GM19043 (cell line): ENCODE measurements at regions not wholly inside any gene's neighbourhood (a gene's known extent, or its start where the extent isn't known, plus 50 kb on each side); places are given as distances from the start of the nearest gene placed in this dataset.

Experiments
- ATAC-seq: cut with Tn5 transposase; IDR thresholded peaks from one replicate; pipeline ENCODE4 v1.9.1; 2021; ENCODE audit warnings: low read depth; ENCODE audit not compliant: unreplicated experiment

DNA sequence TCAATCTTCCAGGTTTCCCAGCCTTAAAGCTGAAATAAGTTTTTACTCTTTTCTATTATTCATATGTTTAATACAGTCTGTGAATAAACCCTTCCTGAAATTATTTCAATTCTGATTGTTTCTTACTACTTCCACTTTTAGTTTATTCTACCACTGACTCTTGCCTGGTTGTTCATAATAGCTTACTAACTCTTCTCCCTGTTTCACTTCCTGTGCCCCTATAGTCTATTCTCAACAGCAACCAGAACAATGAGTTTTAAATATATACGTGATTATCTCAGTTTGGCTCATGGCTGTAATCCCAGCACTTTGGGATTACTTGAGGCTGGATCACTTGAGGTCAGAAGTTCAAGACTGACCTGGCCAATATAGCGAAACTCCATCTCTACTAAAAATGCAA, 408.0 kb upstream of the SPOCK3 start:
- peak; percentile 66 for ATAC-seq

DNA sequence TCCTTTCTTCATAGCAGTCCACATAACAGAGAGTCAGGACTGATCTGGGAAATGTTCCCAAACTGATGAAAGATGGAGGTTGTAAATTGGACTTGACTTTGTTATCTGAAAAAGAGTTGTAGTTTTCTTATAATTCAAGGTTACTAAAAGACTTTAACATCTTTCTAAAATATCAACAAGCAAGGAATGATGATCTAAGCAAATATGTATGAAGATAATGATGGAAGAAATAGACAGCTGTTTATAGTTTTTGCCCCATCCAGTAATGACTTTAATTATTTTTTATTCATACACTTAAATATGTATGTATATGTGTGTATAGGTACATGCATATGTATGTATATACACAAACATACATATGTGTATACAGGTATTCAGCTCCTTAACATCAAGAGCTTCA, 411.1 kb upstream of the SPOCK3 start:
- ATAC-seq: no peak

GRCh38 chr4:167652267-167652666, 418.0 kb upstream of the SPOCK3 start:
- ATAC-seq: no peak

DNA sequence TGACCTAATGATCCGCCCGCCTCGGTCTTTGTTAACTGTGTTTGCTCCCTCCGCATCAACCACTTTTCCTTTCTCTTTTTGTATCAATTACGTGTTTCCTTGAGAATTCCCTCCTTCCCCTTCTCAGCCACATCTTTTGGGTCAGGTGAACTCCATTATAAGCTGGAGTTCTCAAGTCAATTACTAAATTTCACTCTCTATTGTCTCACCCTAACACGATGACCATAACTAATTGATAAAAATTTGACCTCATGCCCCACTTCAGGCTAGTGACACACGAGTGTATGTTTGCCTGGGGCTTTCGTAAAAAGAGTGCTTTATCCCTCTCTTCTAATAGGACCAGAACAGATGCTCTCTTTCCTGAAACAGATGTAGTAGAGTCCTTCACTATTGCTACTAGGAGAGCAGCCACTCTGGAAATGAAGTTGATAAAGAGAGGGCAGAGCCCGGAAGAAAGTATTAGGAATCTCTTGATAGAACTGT, 403.6 kb upstream of the ANXA10 start:
- no peak for ATAC-seq

DNA sequence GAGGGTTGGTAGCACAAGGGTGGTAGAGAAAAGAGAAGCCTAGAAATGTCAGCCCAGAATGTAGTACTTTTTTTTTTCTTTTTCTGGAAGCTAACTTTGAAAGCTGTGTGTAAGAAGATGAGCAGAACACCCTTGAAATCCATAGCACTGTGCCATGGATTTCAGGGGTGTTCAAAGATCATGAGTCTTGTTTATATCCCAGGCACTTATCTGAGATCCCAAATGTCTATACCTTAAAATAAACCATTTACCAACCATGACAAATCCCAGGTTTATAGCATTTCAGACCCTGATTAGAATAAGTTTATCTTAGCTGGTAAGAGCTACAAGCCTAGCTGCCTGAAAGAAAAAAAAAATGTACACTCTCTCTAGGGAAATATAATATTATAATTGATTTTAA, 389.9 kb upstream of the ANXA10 start:
- no peak for ATAC-seq

DNA sequence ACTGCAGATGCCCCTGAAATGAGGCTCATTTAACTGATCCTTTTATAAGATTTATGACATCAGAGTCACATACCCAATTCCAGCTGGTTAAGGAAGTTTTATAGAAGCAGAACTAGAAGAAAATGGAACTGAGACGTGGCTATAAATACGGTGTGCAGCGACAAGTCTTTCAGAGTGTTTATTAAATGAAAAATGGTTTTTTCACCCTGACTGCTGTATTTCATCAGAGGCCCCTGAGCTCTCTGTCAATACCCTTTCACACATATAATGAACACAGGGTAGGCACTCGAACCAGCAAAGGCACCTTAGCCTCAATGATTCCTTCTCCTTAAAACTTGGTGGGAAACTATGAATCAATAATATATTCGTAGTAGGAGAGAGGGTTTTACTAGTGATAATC, 380.8 kb upstream of the ANXA10 start:
- no peak for ATAC-seq

GRCh38 chr4:167713756-167714155, 378.6 kb upstream of the ANXA10 start:
- no peak for ATAC-seq

DNA sequence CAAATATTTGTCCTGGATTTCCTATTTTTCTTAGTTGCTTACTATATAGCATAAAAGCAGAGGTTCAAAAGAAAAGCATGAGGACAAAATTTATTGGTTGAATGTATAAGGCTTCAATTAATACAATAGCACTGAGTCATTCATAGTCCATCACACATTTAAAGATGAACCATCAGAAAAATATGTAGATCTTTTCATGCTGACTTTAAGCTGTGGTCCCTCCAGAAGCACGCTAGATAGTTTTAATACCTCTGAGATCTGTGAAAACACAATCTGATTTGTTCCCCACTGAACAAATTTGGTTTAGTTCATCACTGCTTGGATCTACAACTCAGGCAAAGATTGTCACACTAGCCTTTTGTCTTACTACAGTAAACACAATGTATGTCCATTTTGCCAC, 377.2 kb upstream of the ANXA10 start:
- no peak for ATAC-seq

GRCh38 chr4:167717495-167717894, 374.8 kb upstream of the ANXA10 start:
- ATAC-seq: no peak

- ATAC-seq: no peak
Observed at GRCh38 chr4:167721617-167722486, 370.5 kb upstream of the ANXA10 start.

- ATAC-seq: no peak
Observed at GRCh38 chr4:167722487-167722808, 369.9 kb upstream of the ANXA10 start.

GRCh38 chr4:167724941-167725340, 367.4 kb upstream of the ANXA10 start:
- no peak for ATAC-seq

- no peak for ATAC-seq
Observed at GRCh38 chr4:167730769-167731168, 361.6 kb upstream of the ANXA10 start.

DNA sequence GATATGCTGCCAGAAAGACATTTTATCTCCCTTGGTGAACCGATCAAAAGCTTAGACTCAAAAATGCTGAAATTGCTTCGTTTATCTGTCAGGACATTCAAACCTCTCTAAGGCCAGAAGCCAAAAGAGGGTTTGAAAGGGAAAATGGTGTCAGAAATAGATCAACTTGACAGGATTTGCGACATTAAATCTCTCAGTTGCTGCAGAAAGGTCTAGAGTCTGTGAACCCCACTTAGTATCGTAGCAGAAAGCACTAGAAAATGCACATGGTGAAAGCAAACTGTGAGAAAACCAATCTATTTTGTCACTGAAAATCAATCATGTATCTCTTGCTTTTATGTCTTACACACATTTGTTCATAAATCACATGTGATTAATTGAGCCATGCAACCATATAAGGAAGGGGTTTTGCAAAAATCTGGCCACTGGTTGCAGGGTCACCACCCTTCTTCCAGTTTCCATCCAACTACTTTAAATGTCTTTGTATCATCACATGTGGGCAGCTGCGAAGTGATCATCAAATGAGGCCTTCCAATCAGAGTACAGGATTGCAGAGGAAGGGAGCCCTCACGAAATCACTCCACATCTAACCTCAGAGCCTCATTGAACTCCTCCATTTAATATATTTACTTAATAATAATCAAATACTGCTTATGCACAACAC, 347.2 kb upstream of the ANXA10 start:
- ATAC-seq: no peak

DNA sequence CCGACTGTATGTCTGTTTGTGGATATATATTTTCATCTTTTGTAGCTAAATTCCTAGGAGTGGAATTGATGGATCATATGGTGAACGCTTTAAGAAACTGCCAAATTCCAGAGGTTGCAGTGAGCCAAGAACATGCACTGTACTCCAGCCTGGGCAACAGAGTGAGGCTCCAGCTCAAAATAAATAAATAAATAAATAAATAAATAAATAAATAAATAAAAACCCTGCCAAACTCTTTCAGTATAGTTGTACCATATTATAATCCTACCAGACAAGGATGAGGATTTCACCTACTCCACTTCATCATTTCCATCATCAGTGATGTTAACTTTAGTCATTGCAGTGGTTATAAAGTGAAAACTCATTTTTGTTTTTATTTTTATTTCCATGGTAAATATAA, 325.1 kb upstream of the ANXA10 start:
- ATAC-seq: no peak

GRCh38 chr4:167774646-167775045, 317.7 kb upstream of the ANXA10 start:
- ATAC-seq: no peak

GRCh38 chr4:167775375-167775774, 317.0 kb upstream of the ANXA10 start:
- ATAC-seq: no peak

DNA sequence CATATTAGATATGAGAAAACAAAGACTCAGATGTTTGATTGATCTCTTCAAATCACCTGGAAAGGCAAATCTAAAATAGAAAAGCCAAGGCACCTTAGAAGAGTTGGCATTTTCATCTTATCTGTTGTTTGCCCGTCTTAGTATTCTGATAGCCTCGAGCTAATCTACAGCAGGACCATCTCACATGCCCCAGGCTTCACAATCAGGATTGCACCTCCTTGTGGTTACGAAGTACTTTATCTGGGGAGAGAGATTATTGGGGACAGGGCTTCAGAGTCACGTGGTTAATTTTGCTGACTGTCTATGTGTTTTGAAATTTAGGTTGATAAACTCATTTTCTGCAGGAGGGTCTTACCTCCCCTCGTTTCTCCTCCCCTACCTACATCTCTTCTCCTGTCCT, 313.1 kb upstream of the ANXA10 start:
- no peak for ATAC-seq

GRCh38 chr4:167779864-167780263, 312.5 kb upstream of the ANXA10 start:
- ATAC-seq: no peak

- no peak for ATAC-seq
Observed at GRCh38 chr4:167784826-167785225, 307.5 kb upstream of the ANXA10 start.

- no peak for ATAC-seq
Observed at GRCh38 chr4:167785523-167785922, 306.8 kb upstream of the ANXA10 start.

DNA sequence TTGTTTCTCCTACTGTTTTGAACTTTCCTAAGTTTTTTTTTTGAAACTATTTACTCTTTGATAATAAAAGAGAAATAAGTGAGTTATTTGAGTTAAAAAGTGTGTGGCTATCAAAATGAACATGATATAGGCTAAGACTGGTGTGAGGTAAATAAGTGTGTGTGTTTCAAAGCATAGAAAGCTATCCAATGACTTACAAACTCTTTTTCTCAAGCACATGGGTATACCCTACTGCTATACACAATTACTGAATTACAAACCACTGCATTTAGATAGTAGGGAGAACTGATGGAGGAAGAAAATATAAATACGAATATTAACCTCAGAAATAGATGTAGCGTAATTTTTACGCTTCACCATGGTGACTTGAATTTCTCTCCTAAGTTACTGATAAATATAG, 305.8 kb upstream of the ANXA10 start:
- ATAC-seq: no peak
